AG09319 (cell line): ENCODE measurements at regions not wholly inside any gene's neighbourhood (a gene's known extent, or its start where the extent isn't known, plus 50 kb on each side); places are given as distances from the start of the nearest gene placed in this dataset.

Source experiments
- DNase-seq: peaks from one replicate; pipeline ENCODE4 v3.0.0-alpha.2; 2010; ENCODE audit warnings: low read depth; ENCODE audit errors: extremely low read depth
- CTCF ChIP-seq: IDR thresholded peaks from 2 replicates; pipeline ENCODE4 v1.5.1; 2011; ENCODE audit warnings: low read depth, mild to moderate bottlenecking, inconsistent platforms, low read length, moderate library complexity

- no peak for TF ChIP-seq CTCF
- DNase-seq: no peak
Observed at GRCh38 chr13:99145461-99145860, 55.2 kb upstream of the UBAC2 start.

- TF ChIP-seq CTCF: no peak
- DNase-seq: peak; percentile 44
Observed at GRCh38 chr13:99150575-99151361, 49.9 kb upstream of the UBAC2 start.
